ENCODE measurements at regions not wholly inside any gene's neighbourhood (a gene's known extent, or its start where the extent isn't known, plus 50 kb on each side); places are given as distances from the start of the nearest gene placed in this dataset.

DNA sequence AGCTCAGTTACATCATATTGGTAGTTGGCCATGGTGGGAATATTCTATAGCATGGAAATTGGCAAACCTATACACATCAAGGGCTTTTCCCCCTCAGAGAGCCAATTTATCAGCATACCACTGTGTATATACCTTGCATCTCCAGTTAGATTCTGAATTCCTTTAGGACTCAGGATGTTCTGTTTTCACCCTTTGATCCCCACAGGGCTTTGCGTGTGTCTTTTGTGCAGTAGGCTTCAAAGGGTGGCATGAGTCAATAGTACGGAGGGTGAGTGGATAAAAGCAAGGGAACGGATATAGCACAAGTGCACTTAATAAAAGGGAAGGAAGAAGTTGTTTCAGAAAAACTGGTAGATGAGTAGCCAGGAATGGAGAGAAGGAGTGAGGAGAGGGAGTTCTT, 99.2 kb upstream of the RGMA start:
- TF ChIP-seq POLR2A (IDR thresholded peaks at IDR 0.05; ENCODE audit: low read depth, low read length) (no peak), TAF1 (IDR thresholded peaks at IDR 0.05; ENCODE audit: borderline replicate concordance, low read depth, low read length) (no peak)
